Mesendoderm (in vitro differentiated cells): ENCODE measurements at regions not wholly inside any gene's neighbourhood (a gene's known extent, or its start where the extent isn't known, plus 50 kb on each side); places are given as distances from the start of the nearest gene placed in this dataset.

Source experiments
- DNase-seq: peaks from one replicate; pipeline ENCODE4 v3.0.0; 2013
- H2AK5ac ChIP-seq: 2 replicates; pipeline ENCODE4 v1.6.1; 2013; ENCODE audit warnings: low read length, inconsistent platforms
- H2BK120ac ChIP-seq: 2 replicates; pipeline ENCODE4 v1.6.1; 2013; ENCODE audit warnings: low read depth, mild to moderate bottlenecking, low read length, moderate library complexity, mixed read lengths
- H2BK15ac ChIP-seq: replicated peaks from 2 replicates; pipeline ENCODE4 v1.6.1; 2013; ENCODE audit warnings: low read depth, mild to moderate bottlenecking, moderate library complexity
- H2BK5ac ChIP-seq: 2 replicates; pipeline ENCODE4 v1.6.1; 2013; ENCODE audit warnings: low read length, inconsistent platforms
- H3K18ac ChIP-seq: 2 replicates; pipeline ENCODE4 v1.6.1; 2013; ENCODE audit warnings: mild to moderate bottlenecking, low read length, mixed read lengths
- H3K23ac ChIP-seq: one replicate; pipeline ENCODE4 v1.6.1; 2013; ENCODE audit warnings: low read length
- H3K27ac ChIP-seq: 2 replicates; pipeline ENCODE4 v1.5.1; 2013; ENCODE audit warnings: low read depth, mild to moderate bottlenecking, inconsistent platforms, low read length, moderate library complexity
- H3K27me3 ChIP-seq: 2 replicates; pipeline ENCODE4 v1.6.1; 2013; ENCODE audit warnings: low read length, control low read depth, mild to moderate bottlenecking, inconsistent platforms; ENCODE audit not compliant: insufficient read depth, poor library complexity
- H3K36me3 ChIP-seq: 2 replicates; pipeline ENCODE4 v1.6.1; 2013; ENCODE audit warnings: low read length, inconsistent platforms; ENCODE audit not compliant: control insufficient read depth, insufficient read depth
- H3K4ac ChIP-seq: one replicate; pipeline ENCODE4 v1.6.1; 2013; ENCODE audit warnings: low read depth, mild to moderate bottlenecking, low read length, moderate library complexity
- H3K4me1 ChIP-seq: 2 replicates; pipeline ENCODE4 v1.6.1; 2013; ENCODE audit warnings: low read depth, low read length, inconsistent platforms; ENCODE audit not compliant: control insufficient read depth
- H3K4me2 ChIP-seq: 2 replicates; pipeline ENCODE4 v1.6.1; 2013; ENCODE audit warnings: low read length
- H3K4me3 ChIP-seq: 2 replicates; pipeline ENCODE4 v1.5.1; 2013; ENCODE audit warnings: mild to moderate bottlenecking, low read length
- H3K56ac ChIP-seq: one replicate; pipeline ENCODE4 v1.6.1; 2013; ENCODE audit warnings: low read length
- H3K79me1 ChIP-seq: 2 replicates; pipeline ENCODE4 v1.6.1; 2013; ENCODE audit warnings: low read length, inconsistent platforms
- H3K79me2 ChIP-seq: 2 replicates; pipeline ENCODE4 v1.6.1; 2013; ENCODE audit warnings: mild to moderate bottlenecking, low read length; ENCODE audit not compliant: control insufficient read depth, insufficient read depth
- H3K9ac ChIP-seq: 2 replicates; pipeline ENCODE4 v1.6.1; 2013; ENCODE audit warnings: low read length, inconsistent platforms
- H4K5ac ChIP-seq: one replicate; pipeline ENCODE4 v1.6.1; 2013; ENCODE audit warnings: low read length
- H4K8ac ChIP-seq: one replicate; pipeline ENCODE4 v1.6.1; 2013; ENCODE audit warnings: low read depth, mild to moderate bottlenecking, control low read depth, low read length, moderate library complexity
- WGBS: extraction: QIAGEN DNeasy Blood & Tissue Kit; methylation state at CpG from one replicate; pipeline ENCODE4 v1.1.7; 2013; ENCODE audit warnings: low lambda C conversion rate, missing lambda C conversion rate; ENCODE audit not compliant: insufficient coverage; ENCODE audit errors: extremely low coverage; 5-methylcytosine and 5-hydroxymethylcytosine counted together

GRCh38 chr4:63123441-63123840, 1285.8 kb downstream of the TECRL start:
- H2BK120ac ChIP-seq = no peak overlapping the region
- no peak overlapping the region for H3K23ac ChIP-seq
- no CpG with 5 or more reads among the region's 5 CpGs for WGBS
- H3K4me1 ChIP-seq = no peaks in the 10 kb centered on the region
- H3K4ac ChIP-seq = no peak overlapping the region
- no peak overlapping the region for H4K5ac ChIP-seq
- H3K79me2 ChIP-seq = no peaks in the 10 kb centered on the region
- DNase-seq = no peak
- H2BK15ac ChIP-seq = no peak overlapping the region
- H3K79me1 ChIP-seq = no peaks in the 10 kb centered on the region
- H3K18ac ChIP-seq = no peak overlapping the region
- no peak overlapping the region for H3K9ac ChIP-seq
- no peak overlapping the region for H3K27ac ChIP-seq
- H4K8ac ChIP-seq = no peak overlapping the region
- H2BK5ac ChIP-seq = no peak overlapping the region
- H3K4me3 ChIP-seq = no peak overlapping the region
- H3K56ac ChIP-seq = no peak overlapping the region
- no peak overlapping the region for H3K4me2 ChIP-seq
- no peaks in the 10 kb centered on the region for H3K36me3 ChIP-seq
- no peak overlapping the region for H2AK5ac ChIP-seq
- H3K27me3 ChIP-seq = no peaks in the 10 kb centered on the region

- H2BK15ac ChIP-seq = no peak overlapping the region
- no peak overlapping the region for H3K4me3 ChIP-seq
- H3K79me1 ChIP-seq = no peaks in the 10 kb centered on the region
- H3K4ac ChIP-seq = no peak overlapping the region
- WGBS = no CpG with 5 or more reads among the region's 2 CpGs
- H3K27ac ChIP-seq = no peak overlapping the region
- H3K79me2 ChIP-seq = no peaks in the 10 kb centered on the region
- no peak overlapping the region for H4K8ac ChIP-seq
- H3K4me1 ChIP-seq = no peaks in the 10 kb centered on the region
- H2AK5ac ChIP-seq = no peak overlapping the region
- no peak for DNase-seq
- no peaks in the 10 kb centered on the region for H3K36me3 ChIP-seq
- H3K9ac ChIP-seq = no peak overlapping the region
- H3K18ac ChIP-seq = no peak overlapping the region
- no peaks in the 10 kb centered on the region for H3K27me3 ChIP-seq
- no peak overlapping the region for H4K5ac ChIP-seq
- H2BK5ac ChIP-seq = no peak overlapping the region
- H3K4me2 ChIP-seq = no peak overlapping the region
- no peak overlapping the region for H2BK120ac ChIP-seq
- H3K23ac ChIP-seq = no peak overlapping the region
- no peak overlapping the region for H3K56ac ChIP-seq
Observed at GRCh38 chr4:63122955-63123354, 1286.3 kb downstream of the TECRL start.

GRCh38 chr4:63106600-63106999, 1302.7 kb downstream of the TECRL start:
- Histone ChIP-seq H3K4me1 (no peaks in the 10 kb centered on the region), H3K4ac (no peak overlapping the region)
- no CpG with 5 or more reads among the region's 3 CpGs for WGBS

GRCh38 chr4:63105839-63106238, 1303.4 kb downstream of the TECRL start:
- no peaks in the 10 kb centered on the region for H3K4me1 ChIP-seq
- H3K23ac ChIP-seq = no peak overlapping the region

More at GRCh38 chr4:63106600-63106999, 1302.7 kb downstream of the TECRL start:
- H3K9ac ChIP-seq = no peak overlapping the region
- H2BK5ac ChIP-seq = no peak overlapping the region
- H2BK120ac ChIP-seq = no peak overlapping the region
- no peak overlapping the region for H3K23ac ChIP-seq
- H3K4me3 ChIP-seq = no peak overlapping the region
- H3K79me1 ChIP-seq = no peaks in the 10 kb centered on the region
- H3K27me3 ChIP-seq = no peaks in the 10 kb centered on the region
- no peaks in the 10 kb centered on the region for H3K36me3 ChIP-seq
- no peak overlapping the region for H4K5ac ChIP-seq
- H2AK5ac ChIP-seq = no peak overlapping the region
- H4K8ac ChIP-seq = no peak overlapping the region
- no peak for DNase-seq
- H3K27ac ChIP-seq = no peak overlapping the region
- no peaks in the 10 kb centered on the region for H3K79me2 ChIP-seq
- no peak overlapping the region for H3K18ac ChIP-seq
- H3K4me2 ChIP-seq = no peak overlapping the region
- H2BK15ac ChIP-seq = no peak overlapping the region
- no peak overlapping the region for H3K56ac ChIP-seq

GRCh38 chr4:63090641-63091040, 1318.6 kb downstream of the TECRL start:
- Histone ChIP-seq H3K9ac (no peak overlapping the region), H2BK5ac (no peak overlapping the region), H2BK120ac (no peak overlapping the region), H3K27ac (no peak overlapping the region), H3K18ac (no peak overlapping the region), H3K23ac (no peak overlapping the region), H3K4me2 (no peak overlapping the region), H3K27me3 (no peaks in the 10 kb centered on the region), H2AK5ac (no peak overlapping the region), H3K79me2 (no peaks in the 10 kb centered on the region), H4K5ac (no peak overlapping the region), H3K4me3 (no peak overlapping the region), H3K36me3 (no peaks in the 10 kb centered on the region), H3K4me1 (no peaks in the 10 kb centered on the region), H4K8ac (no peak overlapping the region), H3K56ac (no peak overlapping the region), H3K4ac (no peak overlapping the region), H3K79me1 (no peaks in the 10 kb centered on the region), H2BK15ac (no peak overlapping the region)
- no CpG with 5 or more reads among the region's 1 CpG for WGBS
- DNase-seq = no peak

More at GRCh38 chr4:63105839-63106238, 1303.4 kb downstream of the TECRL start:
- Histone ChIP-seq H4K8ac (no peak overlapping the region), H2BK120ac (no peak overlapping the region), H3K18ac (no peak overlapping the region), H3K4me2 (no peak overlapping the region), H3K4me3 (no peak overlapping the region), H3K9ac (no peak overlapping the region), H3K27me3 (no peaks in the 10 kb centered on the region), H3K79me1 (no peaks in the 10 kb centered on the region), H3K79me2 (no peaks in the 10 kb centered on the region), H3K56ac (no peak overlapping the region), H4K5ac (no peak overlapping the region), H2BK5ac (no peak overlapping the region), H3K27ac (no peak overlapping the region), H3K4ac (no peak overlapping the region), H3K36me3 (no peaks in the 10 kb centered on the region), H2BK15ac (no peak overlapping the region), H2AK5ac (no peak overlapping the region)
- DNase-seq = peak; percentile 62

- no peaks in the 10 kb centered on the region for H3K27me3 ChIP-seq
- no peak overlapping the region for H3K18ac ChIP-seq
- no peak overlapping the region for H3K4ac ChIP-seq
- H2BK15ac ChIP-seq = no peak overlapping the region
- no peak overlapping the region for H4K5ac ChIP-seq
- H3K23ac ChIP-seq = no peak overlapping the region
- H2AK5ac ChIP-seq = no peak overlapping the region
- no peaks in the 10 kb centered on the region for H3K36me3 ChIP-seq
- H3K4me3 ChIP-seq = no peak overlapping the region
- no peak overlapping the region for H3K4me2 ChIP-seq
- H3K9ac ChIP-seq = no peak overlapping the region
- WGBS = no CpG with 5 or more reads among the region's 1 CpG
- H2BK120ac ChIP-seq = no peak overlapping the region
- no peak overlapping the region for H2BK5ac ChIP-seq
- H4K8ac ChIP-seq = no peak overlapping the region
- no peak overlapping the region for H3K27ac ChIP-seq
- no peaks in the 10 kb centered on the region for H3K4me1 ChIP-seq
- H3K56ac ChIP-seq = no peak overlapping the region
- DNase-seq = no peak
- no peaks in the 10 kb centered on the region for H3K79me2 ChIP-seq
- H3K79me1 ChIP-seq = no peaks in the 10 kb centered on the region
Observed at GRCh38 chr4:63085091-63085490, 1324.2 kb downstream of the TECRL start.
